Endometrium (tissue), 2 donors: ENCODE measurements at regions not wholly inside any gene's neighbourhood (a gene's known extent, or its start where the extent isn't known, plus 50 kb on each side); places are given as distances from the start of the nearest gene placed in this dataset.
"Not testable (repeated sequence)": the region's sequence is repeated elsewhere in the genome, so short reads cannot be mapped to it uniquely, and the experiment has no call there.

Experiments used
- FAIRE-seq: peaks from 2 replicates; lab custom pipeline; 2012; peaks lifted over from hg19 to GRCh38; lab: Jason Lieb, UNC
- donor health status: control.
- donor health status: control.

GRCh38 chr15:45868109-45868691 is 233.4 kb downstream of the SQOR start:
- FAIRE-seq, result no peak

- FAIRE-seq, result no peak
These were observed 234.3 kb downstream of the SQOR start for GRCh38 chr15:45869034-45869668.

- no peak for FAIRE-seq
These were observed 236.5 kb downstream of the SQOR start for GRCh38 chr15:45871121-45871855.

- FAIRE-seq, result no peak
These were observed 239.0 kb downstream of the SQOR start for GRCh38 chr15:45873781-45874180.

- FAIRE-seq, result not testable (repeated sequence)
These were observed 239.7 kb downstream of the SQOR start for GRCh38 chr15:45874566-45874965.

- FAIRE-seq, result no peak
These were observed 249.5 kb downstream of the SQOR start for GRCh38 chr15:45884289-45884688.

- no peak for FAIRE-seq
These were observed 250.1 kb downstream of the SQOR start for GRCh38 chr15:45884755-45885445.

GRCh38 chr15:45885801-45886200 is 251.0 kb downstream of the SQOR start:
- FAIRE-seq, result no peak

GRCh38 chr15:45891766-45892165 is 256.9 kb downstream of the SQOR start:
- FAIRE-seq, result no peak

GRCh38 chr15:45892182-45892581 is 257.4 kb downstream of the SQOR start:
- no peak for FAIRE-seq

- no peak for FAIRE-seq
These were observed 268.5 kb downstream of the SQOR start for GRCh38 chr15:45903283-45903682.

- FAIRE-seq, result no peak
These were observed 269.2 kb downstream of the SQOR start for GRCh38 chr15:45904019-45904418.

GRCh38 chr15:45906230-45906629 is 271.4 kb downstream of the SQOR start:
- FAIRE-seq, result no peak

- no peak for FAIRE-seq
These were observed 275.8 kb downstream of the SQOR start for GRCh38 chr15:45910671-45911070.

GRCh38 chr15:45913451-45913850 is 278.6 kb downstream of the SQOR start:
- no peak for FAIRE-seq

GRCh38 chr15:45914425-45914824 is 279.6 kb downstream of the SQOR start:
- peak; percentile 8 for FAIRE-seq

GRCh38 chr15:45918839-45919238 is 284.0 kb downstream of the SQOR start:
- no peak for FAIRE-seq

GRCh38 chr15:45919806-45920205 is 285.0 kb downstream of the SQOR start:
- FAIRE-seq, result no peak

- FAIRE-seq, result no peak
These were observed 286.5 kb downstream of the SQOR start for GRCh38 chr15:45921376-45921775.

GRCh38 chr15:45921978-45922377 is 287.1 kb downstream of the SQOR start:
- no peak for FAIRE-seq

GRCh38 chr15:45941367-45941766 is 306.5 kb downstream of the SQOR start:
- no peak for FAIRE-seq

GRCh38 chr15:45943240-45943639 is 308.4 kb downstream of the SQOR start:
- no peak for FAIRE-seq

- no peak for FAIRE-seq
These were observed 311.3 kb downstream of the SQOR start for GRCh38 chr15:45946111-45946510.
